Hematopoietic multipotent progenitor cell treated with erythropoietin and hydrocortisone succinate and interleukin-3 and kit ligand, for 8 days (in vitro differentiated cells): ENCODE measurements at regions not wholly inside any gene's neighbourhood (a gene's known extent, or its start where the extent isn't known, plus 50 kb on each side); places are given as distances from the start of the nearest gene placed in this dataset.
"Not testable (repeated sequence)": the region's sequence is repeated elsewhere in the genome, so short reads cannot be mapped to it uniquely, and the experiment has no call there.

ENCODE experiments used
- DNase-seq: peaks from one replicate; pipeline ENCODE4 v3.0.0-alpha.2; 2015

- DNase-seq, result no peak
Observed at GRCh38 chr15:77837649-77838025, 204.9 kb upstream of the LINGO1 start.

- no peak for DNase-seq
Observed at GRCh38 chr15:77836906-77837648, 204.4 kb upstream of the LINGO1 start.

GRCh38 chr15:77836121-77836692, 203.5 kb upstream of the LINGO1 start:
- peak; percentile 36 for DNase-seq

DNA sequence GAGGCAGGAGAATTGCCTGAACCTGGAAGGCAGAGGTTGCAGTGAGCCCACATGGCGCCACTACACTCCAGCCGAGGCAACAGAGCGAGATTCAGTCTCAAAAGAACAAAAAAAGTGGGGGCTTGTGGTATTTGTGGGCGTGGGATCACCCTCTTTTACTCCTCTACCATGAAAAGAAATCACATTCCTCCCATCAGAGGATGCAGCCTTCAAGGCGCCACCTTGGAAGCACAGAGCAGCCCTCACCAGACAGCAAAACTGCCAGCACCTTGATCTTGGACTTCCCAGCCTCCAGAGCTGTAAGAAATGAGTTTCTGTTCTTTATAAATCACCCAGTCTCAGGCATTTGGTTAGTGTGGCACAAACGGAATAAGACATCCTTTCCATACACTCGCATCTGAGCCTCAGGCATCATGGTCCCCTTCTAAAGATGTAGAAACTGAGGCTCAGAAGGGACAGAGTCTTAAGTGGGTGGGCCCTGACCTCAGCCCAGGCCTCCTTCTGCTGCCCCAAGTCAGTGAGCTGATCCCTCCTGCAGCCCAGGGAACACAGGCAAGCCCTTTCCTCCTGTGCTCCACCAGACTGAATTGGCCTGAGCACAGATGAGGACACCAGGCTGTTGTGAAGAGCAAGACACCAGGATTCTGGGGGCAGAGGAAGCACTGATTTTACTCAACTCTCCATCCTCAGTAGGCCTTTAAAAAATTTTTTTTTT, 201.7 kb upstream of the LINGO1 start:
- no peak for DNase-seq

DNA sequence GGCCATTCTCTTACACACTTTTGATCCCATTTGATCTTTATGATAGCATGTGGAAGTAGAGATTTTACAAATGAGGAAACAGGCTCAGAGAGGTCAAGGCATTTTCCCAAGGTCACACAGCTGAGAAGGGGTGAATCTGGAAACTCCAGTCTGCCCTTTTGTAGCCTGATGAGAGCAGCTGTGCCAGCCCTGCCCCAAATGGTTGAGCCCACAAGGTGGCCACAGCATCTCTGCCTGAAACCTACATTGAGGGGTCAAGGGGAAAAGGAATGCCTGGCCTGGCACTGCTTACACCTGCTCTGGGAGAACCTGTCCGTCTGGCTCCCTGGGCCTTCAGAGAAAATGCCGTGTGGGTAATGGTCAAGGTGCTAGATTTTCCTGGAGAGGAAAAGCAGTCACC, 200.2 kb upstream of the LINGO1 start:
- no peak for DNase-seq

- DNase-seq, result no peak
Observed at GRCh38 chr15:77831986-77832385, 199.3 kb upstream of the LINGO1 start.

DNA sequence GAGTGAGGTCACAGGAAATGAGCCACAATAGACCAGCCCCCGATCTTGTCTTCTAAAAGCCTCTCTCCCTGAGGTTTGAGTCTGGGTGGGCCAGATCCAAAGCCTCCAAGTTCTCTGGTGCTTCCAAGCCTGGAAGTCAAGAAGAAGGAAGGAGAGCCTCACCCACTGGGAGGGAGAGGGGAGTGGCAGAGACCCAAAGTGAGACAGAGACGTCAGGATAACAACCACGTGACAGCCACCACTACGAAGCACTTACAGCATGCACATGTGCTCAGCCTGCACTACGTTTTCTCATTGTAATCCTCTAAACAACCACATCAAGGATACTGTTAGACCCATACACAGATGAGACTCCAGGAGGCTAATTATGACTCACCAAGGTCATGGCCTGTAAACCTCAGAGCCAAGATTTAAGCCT, 197.3 kb upstream of the LINGO1 start:
- DNase-seq, result no peak

GRCh38 chr15:77829331-77829730, 196.6 kb upstream of the LINGO1 start:
- DNase-seq, result not testable (repeated sequence)

GRCh38 chr15:77827860-77828259, 195.1 kb upstream of the LINGO1 start:
- no peak for DNase-seq

GRCh38 chr15:77826006-77826695, 193.4 kb upstream of the LINGO1 start:
- DNase-seq, result no peak

DNA sequence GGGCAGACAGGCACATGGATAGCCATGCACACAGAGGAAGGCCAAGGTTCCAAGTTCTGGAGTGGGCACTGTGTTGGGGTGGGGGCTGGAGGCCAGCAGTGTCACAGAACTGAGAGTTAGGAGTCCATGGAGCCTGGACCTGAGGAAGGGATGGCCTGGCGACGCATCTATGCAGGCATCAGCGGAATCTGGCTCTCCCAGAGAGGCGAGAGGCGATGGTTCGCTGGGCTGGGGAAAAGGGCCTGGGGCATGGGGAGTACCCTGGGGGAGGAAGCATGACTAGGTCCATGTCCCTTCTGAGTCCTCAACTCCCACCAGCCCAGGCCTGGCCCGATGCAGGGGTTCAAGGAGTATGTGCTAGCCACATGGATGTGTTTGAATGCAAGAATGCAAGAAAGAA, 192.8 kb upstream of the LINGO1 start:
- no peak for DNase-seq

DNA sequence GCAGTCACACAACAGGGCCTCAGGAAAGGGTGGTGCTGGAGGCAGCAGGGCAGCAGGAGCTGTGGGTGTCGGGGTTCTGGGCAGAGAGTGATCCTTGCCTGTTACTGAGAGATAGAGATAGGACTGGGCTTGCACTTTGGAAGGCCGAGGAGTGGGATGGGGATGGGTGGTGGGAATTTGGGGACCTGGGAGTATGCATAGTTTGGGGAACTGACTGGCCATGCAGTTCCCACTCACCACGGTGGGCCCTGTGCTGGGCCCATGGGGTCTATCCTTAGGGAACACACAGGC, 192.5 kb upstream of the LINGO1 start:
- no peak for DNase-seq

DNA sequence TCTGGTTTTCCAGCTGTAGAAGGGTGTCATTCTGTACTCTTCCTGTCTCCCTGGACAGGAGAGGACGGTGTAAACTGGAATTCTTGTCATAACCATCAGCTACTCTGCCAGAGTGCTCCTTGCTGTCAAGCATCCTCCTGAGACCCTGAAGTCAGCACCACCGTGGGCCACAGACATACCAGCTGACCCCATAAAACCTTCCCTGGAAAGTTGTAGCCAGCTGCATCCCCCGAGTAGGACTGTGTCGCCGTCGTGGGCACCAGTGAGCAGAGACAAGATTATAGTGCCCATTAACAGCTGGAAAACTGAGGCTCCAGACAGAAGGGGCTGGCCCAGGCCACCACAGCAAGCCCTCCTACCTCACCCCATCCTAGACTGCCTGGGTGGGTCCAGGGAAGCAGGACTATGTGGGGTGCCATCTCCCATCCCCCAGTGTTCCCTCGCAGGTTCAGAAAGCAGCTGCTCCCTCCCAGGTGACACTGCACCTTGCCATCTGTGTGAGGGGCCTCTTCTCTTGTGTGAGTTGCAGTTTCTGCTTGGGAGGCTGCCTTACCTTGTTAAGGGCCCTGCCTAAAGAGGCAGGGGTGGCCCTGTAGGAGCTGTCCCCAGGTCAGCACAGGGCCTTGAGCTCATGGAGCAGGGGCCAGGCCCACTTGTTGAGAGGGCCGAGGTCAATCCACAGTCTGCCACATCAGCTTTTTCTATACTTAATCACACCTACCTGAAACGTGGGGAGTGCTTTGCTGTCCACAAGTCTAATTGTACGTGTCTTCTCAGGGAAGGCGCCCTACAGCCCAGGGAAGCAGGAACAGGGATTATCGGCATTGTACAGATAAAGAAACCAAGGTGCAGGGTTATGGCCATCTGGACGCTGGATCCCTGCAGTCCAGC, 191.9 kb upstream of the LINGO1 start:
- DNase-seq, result no peak

DNA sequence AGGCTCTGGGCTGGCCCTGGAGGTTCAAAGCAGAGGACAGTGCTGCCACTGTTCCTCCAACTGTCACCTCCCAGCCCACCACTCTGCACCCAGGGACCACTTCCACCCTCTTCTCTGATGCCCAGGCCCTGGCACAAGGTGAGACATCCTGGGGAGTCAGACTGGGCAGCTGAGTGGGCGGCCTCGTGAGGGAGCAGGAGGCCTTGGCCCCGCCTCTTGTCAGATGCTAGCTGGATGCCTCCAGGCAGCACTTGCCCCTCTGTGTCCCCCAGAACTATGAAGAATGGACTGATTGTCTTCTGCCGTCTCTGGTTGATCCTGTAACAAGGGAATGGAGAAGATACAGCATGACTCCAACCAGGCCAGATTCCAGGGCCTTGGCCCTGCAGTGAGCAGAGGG, 191.0 kb upstream of the LINGO1 start:
- no peak for DNase-seq

DNA sequence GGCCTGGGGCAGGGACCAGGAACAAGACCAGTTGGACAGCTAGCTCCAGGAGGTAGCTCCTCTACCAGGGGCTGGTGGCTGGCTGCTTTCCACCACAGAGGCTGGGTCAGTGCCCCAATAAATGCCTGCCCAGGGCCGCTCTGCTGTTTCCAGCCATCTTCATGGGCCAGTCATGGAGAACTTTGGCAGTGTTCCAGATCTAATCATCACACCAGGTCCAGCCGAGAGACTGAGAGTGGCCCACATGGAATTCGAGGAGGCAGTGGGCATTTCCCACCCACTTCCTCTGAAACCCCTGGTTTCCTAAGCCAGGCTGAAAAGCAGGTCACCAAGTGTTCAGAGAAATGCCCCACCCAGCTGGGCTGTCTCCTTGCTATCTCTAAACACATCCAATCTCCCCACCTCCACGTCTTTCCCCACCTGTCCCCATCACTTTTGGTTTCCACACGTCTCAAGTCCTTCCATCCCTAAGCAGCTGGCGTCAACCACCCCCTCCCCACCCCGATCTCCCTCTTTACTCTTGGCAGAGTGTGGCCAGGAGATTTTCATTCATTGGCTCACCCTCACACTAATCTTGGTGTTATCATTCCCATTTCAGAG, 190.0 kb upstream of the LINGO1 start:
- DNase-seq, result no peak

- no peak for DNase-seq
Observed at GRCh38 chr15:77821959-77822256, 189.2 kb upstream of the LINGO1 start.

DNA sequence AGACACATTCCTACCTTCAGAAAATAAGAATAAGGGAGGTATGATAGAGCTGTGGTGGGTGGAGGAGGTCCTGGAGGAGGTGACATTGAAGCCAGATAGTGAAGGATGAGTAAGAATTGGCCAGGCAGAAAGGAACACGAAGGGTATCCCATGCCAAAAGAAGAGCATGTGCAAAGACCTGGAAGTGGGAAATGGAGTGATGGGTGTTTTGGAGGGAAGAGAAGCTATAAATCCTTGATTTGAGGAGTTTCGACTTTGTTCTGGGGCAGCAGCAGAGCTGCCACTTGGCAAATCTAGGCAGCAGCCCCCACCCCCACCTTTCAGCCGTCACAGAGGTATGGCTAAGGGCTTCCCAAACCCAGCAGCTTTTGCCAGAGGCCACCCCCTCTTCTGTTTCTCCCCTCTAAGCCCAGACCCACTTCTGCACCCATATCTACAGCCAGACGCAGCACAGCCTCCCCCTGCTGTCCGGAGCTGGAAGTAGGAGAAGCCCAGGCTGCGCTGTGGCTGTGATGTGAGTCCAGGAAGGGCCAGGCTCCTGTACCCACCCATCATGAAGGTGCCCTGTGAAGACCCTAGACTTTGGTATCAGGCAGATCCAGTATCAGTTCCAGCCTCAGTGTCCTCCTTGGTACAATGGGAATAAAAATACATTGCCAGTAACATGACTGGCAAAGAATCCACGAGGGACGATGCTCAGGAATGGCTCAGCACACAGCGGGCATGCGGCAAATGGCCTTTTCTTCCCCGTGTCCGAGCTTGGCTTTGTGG, 188.7 kb upstream of the LINGO1 start:
- DNase-seq, result peak; percentile 65

- peak; percentile 21 for DNase-seq
Observed at GRCh38 chr15:77819851-77820728, 187.4 kb upstream of the LINGO1 start.

DNA sequence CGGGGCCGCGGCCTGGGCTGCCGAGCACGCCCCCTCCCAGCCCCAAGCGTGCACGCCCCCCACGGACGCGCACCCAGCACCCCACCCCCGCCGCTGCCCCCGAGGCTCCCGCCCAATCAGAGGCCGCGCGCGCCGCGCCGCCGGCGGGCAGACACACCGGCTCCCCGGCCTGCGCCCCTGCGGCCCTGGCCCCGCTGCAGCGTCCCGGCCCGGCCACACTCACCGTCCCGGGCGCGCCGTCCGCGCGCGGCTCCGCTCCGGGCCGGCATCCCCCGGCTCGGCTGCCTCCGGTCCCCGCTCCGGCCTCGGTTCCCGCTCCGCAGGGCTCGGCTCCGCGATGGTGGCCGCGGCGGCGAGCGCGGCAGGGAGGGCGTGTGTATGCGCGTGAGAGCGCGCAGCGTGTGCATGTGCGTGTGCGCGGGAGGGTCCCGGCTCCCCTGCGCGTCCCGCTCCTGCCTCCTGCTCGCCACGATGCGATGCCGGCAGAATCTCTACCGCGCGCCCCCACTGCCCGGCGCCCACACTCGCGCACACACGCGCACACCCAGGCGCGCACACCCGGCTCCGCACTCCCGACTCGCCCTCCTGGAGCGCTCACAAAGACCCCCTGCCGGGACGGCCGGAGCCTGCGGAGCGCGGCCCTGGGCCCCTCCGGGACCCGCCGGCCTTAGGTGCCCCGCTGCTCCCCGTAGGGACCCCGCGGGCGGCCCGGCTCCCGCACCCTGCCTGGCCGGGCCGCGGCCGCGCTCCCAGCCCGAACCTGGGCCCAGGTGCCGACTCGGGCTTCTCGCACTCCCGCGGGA, 186.5 kb upstream of the LINGO1 start:
- no peak for DNase-seq

DNA sequence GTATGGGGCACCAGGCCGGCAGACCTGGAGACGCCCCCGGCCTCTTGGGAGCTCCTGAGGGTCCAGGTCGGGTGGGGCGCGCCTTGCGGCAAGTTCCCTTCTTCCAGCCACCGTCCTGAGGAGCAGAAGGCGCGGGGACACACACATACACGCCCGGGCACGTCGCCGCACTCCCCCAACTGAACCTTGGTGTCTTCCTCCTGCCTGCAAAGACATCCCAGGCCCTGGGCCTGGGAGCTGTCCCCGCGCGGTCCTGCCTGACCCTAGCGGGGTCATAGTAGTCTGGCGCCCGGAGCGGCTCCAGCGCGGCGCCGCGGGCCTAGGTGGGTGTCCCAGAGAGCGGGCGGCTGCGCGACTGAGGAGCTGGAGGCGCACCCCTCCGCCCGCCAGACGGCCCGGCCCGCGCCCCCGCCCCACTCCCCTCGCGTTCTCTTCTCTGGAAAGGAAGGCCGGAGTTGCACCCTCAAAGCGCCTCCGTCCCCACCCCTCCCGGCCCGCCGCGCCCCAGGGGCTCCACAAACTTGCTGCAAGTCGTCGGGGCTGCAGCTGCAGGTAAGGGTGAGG, 185.9 kb upstream of the LINGO1 start:
- no peak for DNase-seq
